H1 (cell line): ENCODE measurements at regions not wholly inside any gene's neighbourhood (a gene's known extent, or its start where the extent isn't known, plus 50 kb on each side); places are given as distances from the start of the nearest gene placed in this dataset.

Source experiments
- CTCF ChIA-PET: fragments of 300-600 bp; sonication (Branson Sonifier 250); formaldehyde crosslinking; loops from one replicate; lab custom pipeline; 2021; ENCODE audit not compliant: partially characterized antibody; lab: Charles Lee
- POLR2A ChIA-PET: fragments of 300-600 bp; sonication (Branson Sonifier 250); formaldehyde crosslinking; loops from one replicate; lab custom pipeline; 2021; ENCODE audit warnings: inconsistent platforms; ENCODE audit not compliant: partially characterized antibody; lab: Charles Lee
- DNase-seq, 2 experiments: peaks; one replicate each; pipeline versions ENCODE4 v3.0.0 to v3.0.0-alpha.2; 2010 to 2022; ENCODE audit warnings: low spot score in 2 of 2, low read depth in 1 of 2, mixed read lengths in 1 of 2
- FAIRE-seq: peaks from 2 replicates; lab custom pipeline; 2011; peaks lifted over from hg19 to GRCh38; lab: Jason Lieb, UNC
- H2AFZ ChIP-seq: 2 replicates; pipeline ENCODE4 v1.8.1; 2012; ENCODE audit warnings: low read length, inconsistent platforms
- H2AK5ac ChIP-seq: 2 replicates; pipeline ENCODE4 v1.6.1; 2013; ENCODE audit warnings: low read depth, low read length
- H2BK120ac ChIP-seq: replicated peaks from 2 replicates; pipeline ENCODE3; 2013; ENCODE audit warnings: low read depth, low read length, inconsistent platforms
- H2BK12ac ChIP-seq: 2 replicates; pipeline ENCODE4 v1.6.1; 2013; ENCODE audit warnings: low read depth, low read length
- H2BK15ac ChIP-seq: 2 replicates; pipeline ENCODE4 v1.6.1; 2013; ENCODE audit warnings: low read length
- H2BK20ac ChIP-seq: 2 replicates; pipeline ENCODE4 v1.6.1; 2013; ENCODE audit warnings: low read length
- H2BK5ac ChIP-seq: 2 replicates; pipeline ENCODE4 v1.6.1; 2013; ENCODE audit warnings: low read depth, low read length
- H3K14ac ChIP-seq: 2 replicates; pipeline ENCODE4 v1.6.1; 2013; ENCODE audit warnings: inconsistent platforms; ENCODE audit not compliant: insufficient read length
- H3K18ac ChIP-seq: 2 replicates; pipeline ENCODE4 v1.6.1; 2013; ENCODE audit warnings: low read length; ENCODE audit errors: extremely low read depth
- H3K23ac ChIP-seq: 2 replicates; pipeline ENCODE4 v1.6.1; 2013; ENCODE audit warnings: inconsistent platforms; ENCODE audit not compliant: insufficient read length
- H3K23me2 ChIP-seq: 2 replicates; pipeline ENCODE4 v1.6.1; 2013; ENCODE audit warnings: low read depth, low read length
- H3K27ac ChIP-seq: 2 replicates; pipeline ENCODE4 v1.6.1; 2011; ENCODE audit warnings: low read depth, low read length, inconsistent platforms
- H3K27me3 ChIP-seq, 4 experiments: replicated peaks in 1 of 4; 1 replicate in 1 of 4; 2 replicates in 3 of 4; pipeline versions ENCODE4 v1.6.1 to v1.8.1; 2011 to 2013; ENCODE audit warnings: low read length in 3 of 4, mild to moderate bottlenecking in 3 of 4, inconsistent platforms in 2 of 4, mixed read lengths in 2 of 4, moderate library complexity in 1 of 4; ENCODE audit not compliant: control insufficient read depth in 3 of 4, insufficient read depth in 3 of 4; ENCODE audit errors: extremely low read depth in 1 of 4
- H3K36me3 ChIP-seq, 4 experiments: 2 replicates each; pipeline versions ENCODE4 v1.6.1 to v1.8.1; 2011 to 2013; ENCODE audit warnings: mild to moderate bottlenecking in 4 of 4, low read length in 3 of 4, moderate library complexity in 2 of 4, control low read depth in 1 of 4, inconsistent platforms in 1 of 4; ENCODE audit not compliant: insufficient read depth in 4 of 4, control insufficient read depth in 2 of 4
- H3K4ac ChIP-seq: replicated peaks from 2 replicates; pipeline ENCODE3; 2013; ENCODE audit warnings: low read length, low read depth, mixed read lengths, inconsistent platforms; ENCODE audit not compliant: insufficient read length
- H3K4me1 ChIP-seq, 4 experiments: replicated peaks in 1 of 4; 1 replicate in 1 of 4; 2 replicates in 3 of 4; pipeline versions ENCODE4 v1.6.1 to v1.8.1; 2011 to 2013; ENCODE audit warnings: low read length in 3 of 4, inconsistent platforms in 2 of 4, mixed read lengths in 1 of 4; ENCODE audit not compliant: insufficient read depth in 4 of 4, control insufficient read depth in 3 of 4
- H3K4me2 ChIP-seq, 2 experiments: 2 replicates each; pipeline versions ENCODE4 v1.6.1 to v1.8.1; 2011 to 2013; ENCODE audit warnings: low read depth in 2 of 2, low read length in 2 of 2, control low read depth in 1 of 2, inconsistent platforms in 1 of 2, mild to moderate bottlenecking in 1 of 2; ENCODE audit not compliant: insufficient read depth in 1 of 2
- H3K4me3 ChIP-seq, 4 experiments: fragments of 200-600, 300-600 bp in 1 of 4; sonication (generic), shearing (Covaris generic), sonication (Bioruptor Twin) in 1 of 4; 2 replicates each; pipeline versions ENCODE4 v1.5.1 to v1.8.1; 2011 to 2016; ENCODE audit warnings: low read length in 4 of 4, low read depth in 3 of 4, control low read depth in 2 of 4, inconsistent platforms in 2 of 4, mild to moderate bottlenecking in 2 of 4, mixed read lengths in 1 of 4, moderate library complexity in 1 of 4; ENCODE audit not compliant: insufficient read depth in 2 of 4; ENCODE audit errors: extremely low read depth in 1 of 4
- H3K56ac ChIP-seq: replicated peaks from 2 replicates; pipeline ENCODE3; 2013; ENCODE audit warnings: low read depth, mild to moderate bottlenecking, mixed read lengths, low read length, inconsistent platforms; ENCODE audit not compliant: insufficient read length
- H3K79me1 ChIP-seq: 2 replicates; pipeline ENCODE4 v1.6.1; 2013; ENCODE audit warnings: low read depth, low read length, control low read depth
- H3K79me2 ChIP-seq, 2 experiments: 2 replicates each; pipeline versions ENCODE4 v1.6.1 to v1.8.1; 2012 to 2013; ENCODE audit warnings: low read length in 2 of 2, mild to moderate bottlenecking in 2 of 2, inconsistent platforms in 1 of 2; ENCODE audit not compliant: insufficient read depth in 2 of 2, control insufficient read depth in 1 of 2
- H3K9ac ChIP-seq, 4 experiments: replicated peaks in 1 of 4; 1 replicate in 1 of 4; 2 replicates in 3 of 4; pipeline versions ENCODE4 v1.6.1 to v1.8.1; 2011 to 2013; ENCODE audit warnings: low read depth in 3 of 4, low read length in 3 of 4, control low read depth in 2 of 4, mild to moderate bottlenecking in 2 of 4, moderate library complexity in 2 of 4, inconsistent platforms in 1 of 4; ENCODE audit errors: extremely low read depth in 1 of 4
- H3K9me3 ChIP-seq, 2 experiments: 2 replicates each; pipeline versions ENCODE4 v1.6.1 to v1.8.1; 2012 to 2013; ENCODE audit warnings: mild to moderate bottlenecking in 2 of 2, moderate library complexity in 2 of 2, control low read depth in 1 of 2, inconsistent platforms in 1 of 2, low read depth in 1 of 2, low read length in 1 of 2, mixed read lengths in 1 of 2; ENCODE audit not compliant: insufficient read depth in 2 of 2
- H4K20me1 ChIP-seq, 2 experiments: replicated peaks in 1 of 2; 2 replicates each; pipeline versions ENCODE3 to v1.8.1; 2011 to 2013; ENCODE audit warnings: inconsistent platforms in 2 of 2, low read length in 2 of 2, mild to moderate bottlenecking in 1 of 2; ENCODE audit not compliant: insufficient read depth in 2 of 2, control insufficient read depth in 1 of 2
- H4K5ac ChIP-seq: 2 replicates; pipeline ENCODE4 v1.6.1; 2013; ENCODE audit warnings: low read length, low read depth, mixed read lengths, inconsistent platforms; ENCODE audit not compliant: insufficient read length
- H4K8ac ChIP-seq: 2 replicates; pipeline ENCODE4 v1.8.0; 2013; ENCODE audit warnings: mild to moderate bottlenecking, moderate library complexity, low read length, inconsistent platforms; ENCODE audit not compliant: insufficient read depth; ENCODE audit errors: extremely low read depth
- H4K91ac ChIP-seq: replicated peaks from 2 replicates; pipeline ENCODE3; 2013; ENCODE audit warnings: low read length, mixed read lengths, inconsistent platforms; ENCODE audit not compliant: insufficient read length
- ATF3 ChIP-seq: IDR thresholded peaks from 2 replicates; pipeline ENCODE4 v1.6.1; 2011; ENCODE audit warnings: low read depth, mild to moderate bottlenecking, low read length; ENCODE audit not compliant: insufficient read depth
- BACH1 ChIP-seq: IDR thresholded peaks from 2 replicates; pipeline ENCODE4 v1.6.1; 2012; ENCODE audit warnings: low read length, improper control_type of control experiment
- POU5F1 ChIP-seq: IDR thresholded peaks from 2 replicates; pipeline ENCODE4 v1.6.1; 2011; ENCODE audit warnings: low read depth, mild to moderate bottlenecking, low read length, moderate library complexity
- TAF7 ChIP-seq: optimal IDR thresholded peaks from 2 replicates; pipeline ENCODE3; 2011; ENCODE audit warnings: low read depth, mild to moderate bottlenecking, inconsistent platforms, low read length, moderate library complexity, borderline replicate concordance
- TEAD4 ChIP-seq: IDR thresholded peaks from 2 replicates; pipeline ENCODE4 v1.6.1; 2012; ENCODE audit warnings: low read depth, low read length, inconsistent platforms, mixed read lengths
- ZNF274 ChIP-seq: IDR thresholded peaks from 2 replicates; pipeline ENCODE4 v1.7.0; 2012; ENCODE audit warnings: low read length, borderline replicate concordance; ENCODE audit errors: extremely low read depth
- WGBS, 2 experiments: shearing (Covaris generic) in 1 of 2; methylation state at CpG; one replicate each; pipeline versions ENCODE4 v1.1.6 to v1.1.7; 2013 to 2015; ENCODE audit warnings: low lambda C conversion rate in 2 of 2, mixed read lengths in 2 of 2, inconsistent platforms in 1 of 2, low coverage in 1 of 2, missing lambda C conversion rate in 1 of 2; ENCODE audit not compliant: insufficient replicate concordance in 2 of 2, insufficient coverage in 1 of 2, insufficient read length in 1 of 2; ENCODE audit errors: extremely low coverage in 1 of 2, missing lambda C conversion rate in 1 of 2; 5-methylcytosine and 5-hydroxymethylcytosine counted together

GRCh38 chr11:62054081-62054480, 69.7 kb upstream of the INCENP start:
- Histone ChIP-seq H3K36me3 (no peaks in the 10 kb centered on the region), H3K4me1 (no peaks in the 10 kb centered on the region), H3K4me2 (no peak overlapping the region), H2AK5ac (no peak overlapping the region), H2BK15ac (no peak overlapping the region), H4K8ac (no peak overlapping the region), H3K4me3 (no peak overlapping the region), H2BK5ac (no peak overlapping the region), H3K79me2 (no peaks in the 10 kb centered on the region), H2AFZ (no peak overlapping the region), H3K9me3 (0 out of 4 replicates have a peak, but pooled peaks cover 0 to 5% of the 10 kb centered on the region in 2 experiments), H2BK12ac (no peak overlapping the region), H3K23ac (no peak overlapping the region), H3K4ac (no peak overlapping the region), H3K9ac (no peak overlapping the region), H2BK20ac (no peak overlapping the region), H3K27me3 (no peaks in the 10 kb centered on the region), H3K18ac (no peak overlapping the region), H4K5ac (no peak overlapping the region), H2BK120ac (no peak overlapping the region), H3K79me1 (no peaks in the 10 kb centered on the region), H4K20me1 (no peaks in the 10 kb centered on the region), H3K14ac (no peak overlapping the region), H3K56ac (no peak overlapping the region), H3K27ac (no peak overlapping the region), H3K23me2 (no peaks in the 10 kb centered on the region), H4K91ac (no peak overlapping the region)
- ChIA-PET POLR2A (interaction anchor here (1.5 to 2.6 kb wide), 2 partner anchors 82 to 92 kb away, joined by 3 to 9 read pairs; no protein-coding TSS in a partner anchor), CTCF (interaction anchor here (0.7 to 3.3 kb wide), 12 partner anchors 12 to 184 kb away, joined by 3 to 16 read pairs (median 3); no protein-coding TSS in a partner anchor)
- FAIRE-seq: no peak
- WGBS, 2 experiments: 86% methylated on average over 5 of the region's 5 CpGs; no CpG with 5 or more reads in 1 of the 2 experiments
- no peak for TF ChIP-seq ATF3
- TF ChIP-seq BACH1: no peak
- TF ChIP-seq ZNF274: no peak
- no peak for TF ChIP-seq POU5F1
- no peak for TF ChIP-seq TEAD4
- no peak for TF ChIP-seq TAF7
- no peak for DNase-seq
